Lung (tissue), 11 donors: ENCODE measurements at regions not wholly inside any gene's neighbourhood (a gene's known extent, or its start where the extent isn't known, plus 50 kb on each side); places are given as distances from the start of the nearest gene placed in this dataset.

Experiments
- ATAC-seq: fragments of 200-7000 bp; cut with Tn5 transposase; one replicate; pipeline ENCODE4 v1.9.1; 2020; ENCODE audit warnings: moderate number of reproducible peaks; ENCODE audit not compliant: insufficient read depth, low FRiP score
- DNase-seq, 3 donors: peaks; one replicate each; pipeline ENCODE4 v3.0.0-alpha.2; 2013 to 2017
- H3K27ac ChIP-seq, 2 donors: one replicate each; pipeline ENCODE4 v1.5.1; 2013; ENCODE audit warnings: mild to moderate bottlenecking in 2 of 2, moderate library complexity in 2 of 2, control low read depth in 1 of 2, inconsistent platforms in 1 of 2, low read depth in 1 of 2, low read length in 1 of 2
- H3K27me3 ChIP-seq, 3 donors: one replicate each; pipeline ENCODE4 v1.5.1; 2013; ENCODE audit warnings: low read length in 2 of 3; ENCODE audit not compliant: control insufficient read depth in 3 of 3, insufficient read depth in 3 of 3
- H3K36me3 ChIP-seq, 4 donors: one replicate each; pipeline ENCODE4 v1.5.1; 2013; ENCODE audit warnings: low read length in 4 of 4, mild to moderate bottlenecking in 1 of 4, moderate library complexity in 1 of 4; ENCODE audit not compliant: control insufficient read depth in 4 of 4, insufficient read depth in 4 of 4
- H3K4me1 ChIP-seq, 5 donors: one replicate each; pipeline ENCODE4 v1.5.1; 2013; ENCODE audit warnings: low read length in 5 of 5, mild to moderate bottlenecking in 2 of 5, moderate library complexity in 1 of 5; ENCODE audit not compliant: control insufficient read depth in 5 of 5, insufficient read depth in 5 of 5
- H3K4me3 ChIP-seq: one replicate; pipeline ENCODE4 v1.5.1; 2013; ENCODE audit warnings: mild to moderate bottlenecking, control low read depth, moderate library complexity
- H3K9ac ChIP-seq, 2 donors: one replicate each; pipeline ENCODE4 v1.5.1; 2013; ENCODE audit warnings: low read length in 2 of 2, control low read depth in 1 of 2; ENCODE audit not compliant: insufficient read depth in 1 of 2
- H3K9me3 ChIP-seq, 4 donors: one replicate each; pipeline ENCODE4 v1.5.1; 2013; ENCODE audit warnings: low read length in 3 of 4, mild to moderate bottlenecking in 1 of 4, moderate library complexity in 1 of 4; ENCODE audit not compliant: control insufficient read depth in 4 of 4, insufficient read depth in 3 of 4
- WGBS, 2 donors: extraction: QIAGEN DNeasy Blood & Tissue Kit; methylation state at CpG; one replicate each; pipeline ENCODE4 v1.1.7; 2013; 5-methylcytosine and 5-hydroxymethylcytosine counted together
- TF ChIP-seq, protein P1 (sequence below): IDR thresholded peaks from 2 replicates; pipeline ENCODE4 v1.5.1; 2012; ENCODE audit warnings: mild to moderate bottlenecking; ENCODE audit errors: control extremely low read depth, extremely low read depth
- donor health status: control.
- donor health status: control.
- donor health status: Bipolar disorder and iron deficiency.
- donor health status: healthy.
- donor health status: DM: yes; HTN: yes; CAD: no.

DNA sequence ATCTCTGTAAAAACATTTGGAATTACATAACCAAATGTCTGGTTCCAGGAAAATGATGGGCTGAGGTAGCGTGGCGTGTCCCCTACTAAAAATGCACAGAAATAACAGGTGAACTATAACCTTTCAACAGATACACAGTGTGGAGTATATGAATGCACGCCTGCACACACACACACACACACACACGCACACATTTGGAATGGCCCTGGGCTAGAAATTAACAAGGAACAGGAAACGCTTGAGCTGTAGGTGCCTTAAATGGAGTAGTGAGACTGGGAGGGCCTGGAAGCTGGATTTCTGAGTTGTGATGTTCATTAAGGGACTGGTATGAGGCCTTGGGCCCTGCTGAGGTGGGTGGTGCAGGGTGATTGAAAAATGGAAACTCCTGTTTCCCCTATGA, 246.5 kb upstream of the C1orf174 start:
- Histone ChIP-seq H3K27ac (no peak overlapping the region), H3K9me3 (no peaks in the 10 kb centered on the region), H3K4me3 (no peak overlapping the region), H3K9ac (no peak overlapping the region), H3K4me1 (no peaks in the 10 kb centered on the region), H3K36me3 (no peaks in the 10 kb centered on the region), H3K27me3 (peaks cover 0 to 3% (median 0%) of the 10 kb centered on the region in 3 donors)
- ATAC-seq (no peak), DNase-seq (no peak)
- 77 to 80% methylated on average over 5 of the region's 5 CpGs for WGBS, 2 donors
- TF ChIP-seq, protein P1, sequence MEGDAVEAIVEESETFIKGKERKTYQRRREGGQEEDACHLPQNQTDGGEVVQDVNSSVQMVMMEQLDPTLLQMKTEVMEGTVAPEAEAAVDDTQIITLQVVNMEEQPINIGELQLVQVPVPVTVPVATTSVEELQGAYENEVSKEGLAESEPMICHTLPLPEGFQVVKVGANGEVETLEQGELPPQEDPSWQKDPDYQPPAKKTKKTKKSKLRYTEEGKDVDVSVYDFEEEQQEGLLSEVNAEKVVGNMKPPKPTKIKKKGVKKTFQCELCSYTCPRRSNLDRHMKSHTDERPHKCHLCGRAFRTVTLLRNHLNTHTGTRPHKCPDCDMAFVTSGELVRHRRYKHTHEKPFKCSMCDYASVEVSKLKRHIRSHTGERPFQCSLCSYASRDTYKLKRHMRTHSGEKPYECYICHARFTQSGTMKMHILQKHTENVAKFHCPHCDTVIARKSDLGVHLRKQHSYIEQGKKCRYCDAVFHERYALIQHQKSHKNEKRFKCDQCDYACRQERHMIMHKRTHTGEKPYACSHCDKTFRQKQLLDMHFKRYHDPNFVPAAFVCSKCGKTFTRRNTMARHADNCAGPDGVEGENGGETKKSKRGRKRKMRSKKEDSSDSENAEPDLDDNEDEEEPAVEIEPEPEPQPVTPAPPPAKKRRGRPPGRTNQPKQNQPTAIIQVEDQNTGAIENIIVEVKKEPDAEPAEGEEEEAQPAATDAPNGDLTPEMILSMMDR: no peak

DNA sequence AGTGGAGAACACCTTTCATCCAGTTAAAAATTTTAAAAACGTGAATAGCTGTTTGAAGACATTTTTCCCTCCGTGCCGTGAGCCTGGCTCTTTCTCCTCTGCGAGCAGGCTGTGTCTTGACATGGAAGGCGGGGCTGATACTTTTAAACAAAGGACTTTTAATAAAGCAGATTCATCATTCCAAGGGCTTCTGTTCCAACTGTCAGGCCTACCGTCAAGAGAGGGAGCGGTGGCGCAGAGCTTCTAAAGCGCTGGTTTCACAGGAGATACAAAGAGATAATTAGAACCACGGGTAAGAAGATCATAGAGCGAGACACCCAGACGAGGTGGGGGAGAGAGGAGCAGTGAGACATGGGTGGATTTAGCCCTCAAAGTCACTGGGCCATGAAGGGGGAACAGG, 247.4 kb upstream of the C1orf174 start:
- Histone ChIP-seq H3K36me3 (no peaks in the 10 kb centered on the region), H3K27me3 (peaks cover 0 to 3% (median 0%) of the 10 kb centered on the region in 3 donors), H3K4me3 (no peak overlapping the region), H3K9ac (no peak overlapping the region), H3K4me1 (no peaks in the 10 kb centered on the region), H3K9me3 (no peaks in the 10 kb centered on the region), H3K27ac (no peak overlapping the region)
- WGBS, 2 donors: 68 to 81% methylated on average over 12 of the region's 12 CpGs
- DNase-seq (no peak), ATAC-seq (no peak)
- TF ChIP-seq, protein P1: no peak

DNA sequence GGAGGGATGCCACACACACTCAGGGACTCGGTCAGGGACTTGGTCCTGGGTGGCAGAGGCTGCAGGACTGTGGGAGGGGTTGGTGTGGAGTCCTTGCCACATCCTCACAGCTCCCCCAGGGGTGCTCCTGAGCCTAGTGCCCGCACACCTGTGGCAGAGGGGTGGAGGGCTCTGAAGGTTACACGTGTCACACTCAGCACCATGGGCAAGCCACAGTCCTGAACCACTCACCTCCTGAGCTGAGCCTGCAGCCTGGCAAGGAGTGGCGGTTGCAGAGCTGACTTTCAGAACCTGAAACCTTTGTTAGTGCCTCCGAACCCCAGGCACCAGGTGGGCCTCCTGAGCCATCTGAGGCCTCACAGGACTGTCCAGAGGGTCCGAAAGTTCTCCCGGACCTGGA, 249.2 kb upstream of the C1orf174 start:
- no peak for DNase-seq
- Histone ChIP-seq H3K36me3 (no peaks in the 10 kb centered on the region), H3K9ac (no peak overlapping the region), H3K27ac (no peak overlapping the region), H3K4me1 (no peaks in the 10 kb centered on the region), H3K27me3 (peaks cover 0 to 5% (median 0%) of the 10 kb centered on the region in 3 donors), H3K9me3 (no peaks in the 10 kb centered on the region), H3K4me3 (no peak overlapping the region)
- no peak for ATAC-seq
- TF ChIP-seq, protein P1: no peak
- 77 to 84% methylated on average over 7 of the region's 7 CpGs for WGBS, 2 donors

DNA sequence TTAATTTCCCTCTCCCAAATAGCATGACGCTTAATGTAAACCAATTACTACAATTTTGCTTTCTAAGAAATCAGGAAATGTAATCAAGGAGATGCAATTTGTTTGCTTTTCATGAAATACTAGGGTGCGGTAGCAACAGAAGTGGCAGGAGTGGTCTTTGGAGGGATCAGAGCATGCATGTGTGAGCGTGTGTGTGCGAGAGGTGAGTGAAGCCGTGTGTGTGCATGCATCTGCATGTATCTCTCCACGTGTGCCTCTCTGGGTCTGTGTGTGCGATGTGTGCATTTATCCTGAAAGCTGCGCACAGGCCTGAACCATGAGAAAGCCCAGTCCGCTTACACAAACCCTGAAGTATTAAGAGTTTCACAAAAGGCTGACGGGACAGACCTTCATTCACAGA, 249.8 kb upstream of the C1orf174 start:
- H3K9me3 ChIP-seq: no peaks in the 10 kb centered on the region
- peaks cover 0 to 5% (median 0%) of the 10 kb centered on the region in 3 donors for H3K27me3 ChIP-seq
- ATAC-seq (no peak), DNase-seq (no peak)
- no peaks in the 10 kb centered on the region for H3K4me1 ChIP-seq
- no peaks in the 10 kb centered on the region for H3K36me3 ChIP-seq
- TF ChIP-seq, protein P1: no peak
- H3K27ac ChIP-seq: no peak overlapping the region
- no peak overlapping the region for H3K9ac ChIP-seq
- H3K4me3 ChIP-seq: no peak overlapping the region
- whole genome bisulfite sequencing, 2 donors: 70 to 75% methylated on average over 10 of the region's 10 CpGs
